ENCODE measurements at regions not wholly inside any gene's neighbourhood (a gene's known extent, or its start where the extent isn't known, plus 50 kb on each side); places are given as distances from the start of the nearest gene placed in this dataset.

- Mint-ChIP-seq H3K27me3 (ENCODE audit: low read depth in 2 of 2) (peaks cover 0 to 7% of the 10 kb centered on the region in 2 donors), H3K9me3 (no peaks in the 10 kb centered on the region), H3K27ac (no peak overlapping the region), H3K4me3 (no peak overlapping the region), H3K4me1 (no peaks in the 10 kb centered on the region), H3K36me3 (no peaks in the 10 kb centered on the region)
- DNase-seq (no peak), ATAC-seq (no peak)
- no peaks in the 10 kb centered on the region for H3K36me3 ChIP-seq (ENCODE audit: control insufficient read depth, insufficient read depth, low read length)
- WGBS (ENCODE audit: insufficient coverage) = 94% methylated on average over 2 of the region's 2 CpGs
- H3K4me1 ChIP-seq (ENCODE audit: control insufficient read depth, insufficient read depth, low read length) = no peaks in the 10 kb centered on the region
- TF ChIP-seq, protein P1, sequence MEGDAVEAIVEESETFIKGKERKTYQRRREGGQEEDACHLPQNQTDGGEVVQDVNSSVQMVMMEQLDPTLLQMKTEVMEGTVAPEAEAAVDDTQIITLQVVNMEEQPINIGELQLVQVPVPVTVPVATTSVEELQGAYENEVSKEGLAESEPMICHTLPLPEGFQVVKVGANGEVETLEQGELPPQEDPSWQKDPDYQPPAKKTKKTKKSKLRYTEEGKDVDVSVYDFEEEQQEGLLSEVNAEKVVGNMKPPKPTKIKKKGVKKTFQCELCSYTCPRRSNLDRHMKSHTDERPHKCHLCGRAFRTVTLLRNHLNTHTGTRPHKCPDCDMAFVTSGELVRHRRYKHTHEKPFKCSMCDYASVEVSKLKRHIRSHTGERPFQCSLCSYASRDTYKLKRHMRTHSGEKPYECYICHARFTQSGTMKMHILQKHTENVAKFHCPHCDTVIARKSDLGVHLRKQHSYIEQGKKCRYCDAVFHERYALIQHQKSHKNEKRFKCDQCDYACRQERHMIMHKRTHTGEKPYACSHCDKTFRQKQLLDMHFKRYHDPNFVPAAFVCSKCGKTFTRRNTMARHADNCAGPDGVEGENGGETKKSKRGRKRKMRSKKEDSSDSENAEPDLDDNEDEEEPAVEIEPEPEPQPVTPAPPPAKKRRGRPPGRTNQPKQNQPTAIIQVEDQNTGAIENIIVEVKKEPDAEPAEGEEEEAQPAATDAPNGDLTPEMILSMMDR (IDR thresholded peaks at IDR 0.05) = no peak
- no peak overlapping the region for H3K4me3 ChIP-seq (ENCODE audit: low read length)
- no peaks in the 10 kb centered on the region for H3K27me3 ChIP-seq (ENCODE audit: control insufficient read depth, insufficient read depth, low read length)
- no peaks in the 10 kb centered on the region for H3K9me3 ChIP-seq (ENCODE audit: control insufficient read depth, insufficient read depth, low read length)
- intact Hi-C loops (cut with micrococcal nuclease) = no loop called here
- no peak overlapping the region for H3K27ac ChIP-seq (ENCODE audit: low read length)
These were observed 489.1 kb upstream of the PODXL start for GRCh38 chr7:132045481-132045980.

DNA sequence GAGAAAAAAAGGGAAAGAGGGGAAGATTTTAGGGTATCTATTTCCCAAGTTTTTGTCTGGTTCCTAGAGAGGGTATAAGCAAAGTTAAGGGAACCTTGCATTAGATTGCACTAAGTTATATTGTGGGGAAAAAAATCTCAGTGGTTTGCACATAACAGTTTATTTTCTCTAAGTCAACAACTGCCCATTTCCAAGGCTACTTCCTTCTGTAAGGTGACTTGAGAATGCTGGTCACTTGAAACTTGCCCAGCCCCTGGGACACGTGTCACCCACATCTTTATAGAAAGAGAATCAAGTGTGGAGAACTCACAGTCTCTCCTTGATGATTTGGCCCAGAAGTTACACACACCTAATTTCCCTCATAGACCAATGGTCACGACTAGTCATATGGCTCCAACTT is 488.6 kb upstream of the PODXL start:
- Mint-ChIP-seq H3K4me1 (no peaks in the 10 kb centered on the region), H3K9me3 (no peaks in the 10 kb centered on the region), H3K36me3 (no peaks in the 10 kb centered on the region), H3K27ac (no peak overlapping the region), H3K4me3 (no peak overlapping the region), H3K27me3 (ENCODE audit: low read depth in 2 of 2) (peaks cover 0 to 5% of the 10 kb centered on the region in 2 donors)
- H3K27ac ChIP-seq (ENCODE audit: low read length) = no peak overlapping the region
- intact Hi-C loops (cut with micrococcal nuclease) = no loop called here
- no peaks in the 10 kb centered on the region for H3K4me1 ChIP-seq (ENCODE audit: control insufficient read depth, insufficient read depth, low read length)
- H3K9me3 ChIP-seq (ENCODE audit: control insufficient read depth, insufficient read depth, low read length) = no peaks in the 10 kb centered on the region
- ATAC-seq = no peak
- no peaks in the 10 kb centered on the region for H3K27me3 ChIP-seq (ENCODE audit: control insufficient read depth, insufficient read depth, low read length)
- H3K4me3 ChIP-seq (ENCODE audit: low read length) = no peak overlapping the region
- TF ChIP-seq, protein P1 (IDR thresholded peaks at IDR 0.05) = no peak
- 54% methylated on average over 2 of the region's 2 CpGs for WGBS (ENCODE audit: insufficient coverage)
- no peaks in the 10 kb centered on the region for H3K36me3 ChIP-seq (ENCODE audit: control insufficient read depth, insufficient read depth, low read length)
- DNase-seq = no peak

- TF ChIP-seq, protein P1 (IDR thresholded peaks at IDR 0.05) = no peak
- ATAC-seq (no peak), DNase-seq (no peak)
- 100% methylated on average over 1 of the region's 1 CpG for WGBS (ENCODE audit: insufficient coverage)
- Mint-ChIP-seq H3K4me1 (no peaks in the 10 kb centered on the region), H3K27ac (no peak overlapping the region), H3K27me3 (ENCODE audit: low read depth in 2 of 2) (peaks cover 3 to 4% of the 10 kb centered on the region in 2 donors), H3K4me3 (no peak overlapping the region), H3K36me3 (no peaks in the 10 kb centered on the region), H3K9me3 (no peaks in the 10 kb centered on the region)
- Histone ChIP-seq H3K9me3 (ENCODE audit: control insufficient read depth, insufficient read depth, low read length) (no peaks in the 10 kb centered on the region), H3K36me3 (ENCODE audit: control insufficient read depth, insufficient read depth, low read length) (no peaks in the 10 kb centered on the region), H3K27me3 (ENCODE audit: control insufficient read depth, insufficient read depth, low read length) (no peaks in the 10 kb centered on the region), H3K4me1 (ENCODE audit: control insufficient read depth, insufficient read depth, low read length) (no peaks in the 10 kb centered on the region), H3K27ac (ENCODE audit: low read length) (no peak overlapping the region), H3K4me3 (ENCODE audit: low read length) (no peak overlapping the region)
- intact Hi-C loops (cut with micrococcal nuclease) = no loop called here
These were observed 487.8 kb upstream of the PODXL start for GRCh38 chr7:132044247-132044646.

DNA sequence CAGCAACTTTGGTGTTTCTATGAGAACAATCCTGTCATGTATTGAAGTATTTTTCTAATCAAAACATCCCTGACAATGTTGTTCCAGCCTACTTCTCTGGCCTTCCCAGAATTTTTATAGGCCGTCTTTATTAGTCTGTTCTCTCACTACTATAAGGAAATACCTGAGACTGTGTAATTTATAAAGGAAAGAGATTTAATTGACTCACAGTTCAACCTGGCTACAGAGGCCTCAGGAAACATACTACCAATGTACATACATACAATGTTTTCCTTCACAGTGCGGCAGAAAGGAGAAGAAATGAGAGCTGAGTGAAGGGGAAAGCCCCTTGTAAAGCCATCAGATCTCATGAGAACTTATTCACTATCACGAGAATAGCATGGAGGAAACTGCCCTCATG is 484.7 kb upstream of the PODXL start:
- no peaks in the 10 kb centered on the region for H3K36me3 ChIP-seq (ENCODE audit: control insufficient read depth, insufficient read depth, low read length)
- H3K27me3 ChIP-seq (ENCODE audit: control insufficient read depth, insufficient read depth, low read length) = no peaks in the 10 kb centered on the region
- H3K9me3 ChIP-seq (ENCODE audit: control insufficient read depth, insufficient read depth, low read length) = no peaks in the 10 kb centered on the region
- H3K27ac ChIP-seq (ENCODE audit: low read length) = no peak overlapping the region
- DNase-seq = no peak
- no peaks in the 10 kb centered on the region for H3K4me1 Mint-ChIP-seq
- H3K4me1 ChIP-seq (ENCODE audit: control insufficient read depth, insufficient read depth, low read length) = no peaks in the 10 kb centered on the region
- no peaks in the 10 kb centered on the region for H3K36me3 Mint-ChIP-seq
- H3K27me3 Mint-ChIP-seq (ENCODE audit: low read depth in 2 of 2) = peaks cover 6 to 19% of the 10 kb centered on the region in 2 donors
- no peak overlapping the region for H3K27ac Mint-ChIP-seq
- WGBS (ENCODE audit: insufficient coverage) = no CpG with 5 or more reads among the region's 3 CpGs
- no peaks in the 10 kb centered on the region for H3K9me3 Mint-ChIP-seq
- no peak overlapping the region for H3K4me3 ChIP-seq (ENCODE audit: low read length)
- no peak for ATAC-seq
- TF ChIP-seq, protein P1 (IDR thresholded peaks at IDR 0.05) = no peak
- intact Hi-C loops (cut with micrococcal nuclease) = no loop called here
- no peak overlapping the region for H3K4me3 Mint-ChIP-seq
